PC-9 (cell line): ENCODE measurements at regions not wholly inside any gene's neighbourhood (a gene's known extent, or its start where the extent isn't known, plus 50 kb on each side); places are given as distances from the start of the nearest gene placed in this dataset.

Experiments used
- BruUV-seq: library from RNA; stranded (reverse); fragments of 400-500 nt; replicated peaks from 2 replicates; lab custom pipeline; 2021; lab: Mats Ljungman, UMichigan
- CTCF ChIA-PET: fragments of 300-600 bp; sonication (Branson Sonifier 250); formaldehyde crosslinking; loops from one replicate; lab custom pipeline; 2022; ENCODE audit warnings: antibody characterized with exemption; lab: Charles Lee
- POLR2A ChIA-PET: fragments of 300-600 bp; sonication (Branson Sonifier 250); formaldehyde crosslinking; loops from one replicate; lab custom pipeline; 2022; ENCODE audit warnings: antibody characterized with exemption; ENCODE audit not compliant: unreplicated experiment; lab: Charles Lee
- DNase-seq, 2 experiments: peaks; one replicate each; pipeline versions ENCODE4 v3.0.0 to v3.0.0-alpha.2; 2015 to 2022; ENCODE audit warnings: mixed read lengths in 1 of 2
- H2AFZ ChIP-seq: fragments of 200-600 bp; sonication (generic); 2 replicates; pipeline ENCODE4 v1.8.1; 2017; ENCODE audit warnings: antibody characterized with exemption
- H3F3A ChIP-seq: fragments of 200-600 bp; sonication (generic); 2 replicates; pipeline ENCODE4 v1.8.1; 2017; ENCODE audit warnings: antibody characterized with exemption, mild to moderate bottlenecking, low read depth; ENCODE audit not compliant: insufficient read depth
- H3K27ac ChIP-seq: fragments of 200-600 bp; sonication (generic); 2 replicates; pipeline ENCODE4 v1.6.1; 2016; ENCODE audit warnings: mixed run types
- H3K27me3 ChIP-seq: fragments of 200-600 bp; sonication (generic); 2 replicates; pipeline ENCODE4 v1.6.1; 2016; ENCODE audit warnings: low read depth, mixed run types; ENCODE audit not compliant: insufficient read depth
- H3K36me3 ChIP-seq: fragments of 200-600 bp; sonication (generic); 2 replicates; pipeline ENCODE4 v1.6.1; 2016; ENCODE audit warnings: low read depth, mixed run types
- H3K4me1 ChIP-seq: fragments of 200-600 bp; sonication (generic); replicated peaks from 2 replicates; pipeline ENCODE4 v1.6.1; 2016; ENCODE audit warnings: mixed run types; ENCODE audit not compliant: insufficient read depth
- H3K4me2 ChIP-seq: fragments of 200-600 bp; sonication (generic); 2 replicates; pipeline ENCODE4 v1.6.1; 2017; ENCODE audit warnings: mixed run types
- H3K4me3 ChIP-seq: fragments of 200-600 bp; sonication (generic); 2 replicates; pipeline ENCODE4 v1.6.1; 2016; ENCODE audit warnings: mixed run types
- H3K79me2 ChIP-seq: fragments of 200-600 bp; sonication (generic); 2 replicates; pipeline ENCODE4 v1.6.1; 2017; ENCODE audit warnings: low read depth, mixed run types
- H3K9me2 ChIP-seq: fragments of 200-600 bp; sonication (generic); 2 replicates; pipeline ENCODE4 v1.8.1; 2017; ENCODE audit warnings: mild to moderate bottlenecking; ENCODE audit not compliant: insufficient read depth
- H3K9me3 ChIP-seq: fragments of 200-600 bp; sonication (generic); 2 replicates; pipeline ENCODE4 v1.8.1; 2016; ENCODE audit warnings: low read depth; ENCODE audit not compliant: insufficient read depth
- H4K20me1 ChIP-seq: fragments of 200-600 bp; sonication (generic); 2 replicates; pipeline ENCODE4 v1.8.1; 2017; ENCODE audit not compliant: insufficient read depth
- EZH2 ChIP-seq: fragments of 200-600 bp; sonication (generic); IDR thresholded peaks from 2 replicates; pipeline ENCODE4 v1.8.0; 2017; ENCODE audit warnings: antibody characterized with exemption, low read depth
- intact Hi-C: fragments of 100-400 bp; cut with micrococcal nuclease; formaldehyde crosslinking; loops from one replicate; pipeline ENCODE4 v1.10.0; 2022; ENCODE audit not compliant: unreplicated experiment
- TF ChIP-seq, protein P1 (sequence below): fragments of 200-600 bp; sonication (generic); conservative IDR thresholded peaks from 2 replicates; pipeline ENCODE4 v1.6.1; 2017; ENCODE audit warnings: mixed run types, antibody characterized with exemption, mild to moderate bottlenecking, moderate library complexity

DNA sequence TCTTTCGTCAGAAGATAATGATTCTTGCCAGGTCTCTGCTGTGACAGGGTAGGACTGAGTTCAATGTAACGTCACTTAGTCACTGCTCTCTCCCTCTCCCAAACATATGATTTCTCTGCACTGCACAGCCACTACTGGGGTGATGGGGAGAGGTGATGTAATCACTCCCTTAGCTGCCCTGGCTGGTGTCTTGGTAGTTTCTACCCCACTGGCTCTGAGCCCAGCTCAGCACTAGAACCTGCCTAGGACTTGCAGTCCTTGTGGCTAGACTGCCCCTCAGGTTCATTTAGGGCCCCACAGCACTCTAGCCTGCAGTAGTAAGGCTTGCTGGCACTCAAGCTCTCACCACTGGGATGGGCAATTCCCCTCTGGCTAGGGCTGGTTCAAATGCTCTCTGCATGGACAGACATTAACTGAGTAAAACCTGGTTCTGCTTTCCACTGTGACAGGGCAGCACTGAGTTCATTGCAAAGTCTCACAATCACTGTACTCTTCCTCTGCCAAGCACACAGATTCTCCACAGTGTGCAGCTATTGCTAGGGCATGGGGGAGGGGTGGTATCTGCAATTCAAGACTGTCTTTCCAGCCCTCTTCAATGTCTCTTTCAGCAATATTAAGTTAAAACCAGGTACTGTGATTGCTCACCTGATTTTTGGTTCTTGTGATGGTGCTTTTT is 571.4 kb upstream of the FAT3 start:
- no peaks in the 10 kb centered on the region for H3F3A ChIP-seq
- H3K27me3 ChIP-seq, result no peaks in the 10 kb centered on the region
- CTCF ChIA-PET, result no interaction called here
- no peak for TF ChIP-seq EZH2
- TF ChIP-seq, protein P1, sequence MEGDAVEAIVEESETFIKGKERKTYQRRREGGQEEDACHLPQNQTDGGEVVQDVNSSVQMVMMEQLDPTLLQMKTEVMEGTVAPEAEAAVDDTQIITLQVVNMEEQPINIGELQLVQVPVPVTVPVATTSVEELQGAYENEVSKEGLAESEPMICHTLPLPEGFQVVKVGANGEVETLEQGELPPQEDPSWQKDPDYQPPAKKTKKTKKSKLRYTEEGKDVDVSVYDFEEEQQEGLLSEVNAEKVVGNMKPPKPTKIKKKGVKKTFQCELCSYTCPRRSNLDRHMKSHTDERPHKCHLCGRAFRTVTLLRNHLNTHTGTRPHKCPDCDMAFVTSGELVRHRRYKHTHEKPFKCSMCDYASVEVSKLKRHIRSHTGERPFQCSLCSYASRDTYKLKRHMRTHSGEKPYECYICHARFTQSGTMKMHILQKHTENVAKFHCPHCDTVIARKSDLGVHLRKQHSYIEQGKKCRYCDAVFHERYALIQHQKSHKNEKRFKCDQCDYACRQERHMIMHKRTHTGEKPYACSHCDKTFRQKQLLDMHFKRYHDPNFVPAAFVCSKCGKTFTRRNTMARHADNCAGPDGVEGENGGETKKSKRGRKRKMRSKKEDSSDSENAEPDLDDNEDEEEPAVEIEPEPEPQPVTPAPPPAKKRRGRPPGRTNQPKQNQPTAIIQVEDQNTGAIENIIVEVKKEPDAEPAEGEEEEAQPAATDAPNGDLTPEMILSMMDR, result no peak
- intact Hi-C loops, result no loop called here
- H4K20me1 ChIP-seq, result no peaks in the 10 kb centered on the region
- no peak for DNase-seq
- H2AFZ ChIP-seq, result no peak overlapping the region
- H3K9me2 ChIP-seq, result 0 out of 2 replicates have a peak, but pooled peaks cover 6% of the 10 kb centered on the region
- no peaks in the 10 kb centered on the region for H3K79me2 ChIP-seq
- H3K9me3 ChIP-seq, result no peaks in the 10 kb centered on the region
- no peaks in the 10 kb centered on the region for H3K36me3 ChIP-seq
- H3K4me1 ChIP-seq, result no peaks in the 10 kb centered on the region
- POLR2A ChIA-PET, result no interaction called here
- no peak overlapping the region for H3K4me2 ChIP-seq
- no peak overlapping the region for H3K27ac ChIP-seq
- no peak overlapping the region for H3K4me3 ChIP-seq
- BruUV-seq, result no TSS peak

DNA sequence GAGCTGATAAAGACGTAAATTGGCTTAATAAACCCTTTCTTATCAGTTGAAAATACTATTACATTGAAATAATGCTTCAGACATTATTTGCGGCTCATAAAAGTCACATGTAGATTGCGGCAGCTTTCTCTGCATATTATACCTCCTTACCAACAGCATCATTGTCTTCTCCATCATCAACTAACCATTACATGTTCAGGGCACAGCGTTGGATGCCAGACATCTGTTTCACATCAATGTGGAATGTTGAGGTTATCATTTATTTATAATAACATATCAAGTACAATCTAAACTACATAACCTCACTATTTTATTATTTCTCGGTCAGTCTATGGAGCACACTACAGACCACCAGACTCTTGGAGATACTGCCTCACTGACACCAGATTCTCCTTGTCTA is 573.8 kb upstream of the FAT3 start:
- intact Hi-C loops, result no loop called here
- Histone ChIP-seq H2AFZ (no peak overlapping the region), H3F3A (no peaks in the 10 kb centered on the region), H3K36me3 (no peaks in the 10 kb centered on the region), H3K4me2 (no peak overlapping the region), H4K20me1 (no peaks in the 10 kb centered on the region), H3K4me3 (no peak overlapping the region), H3K4me1 (no peaks in the 10 kb centered on the region), H3K27ac (no peak overlapping the region), H3K9me3 (no peaks in the 10 kb centered on the region), H3K9me2 (peaks cover 6% of the 10 kb centered on the region; the same call in 1 of the 2 replicates), H3K79me2 (no peaks in the 10 kb centered on the region), H3K27me3 (no peaks in the 10 kb centered on the region)
- ChIA-PET POLR2A (interaction anchor here (0.5 kb wide), 1 partner anchor 947 kb away, joined by 3 read pairs; no protein-coding TSS in a partner anchor), CTCF (no interaction called here)
- BruUV-seq, result no TSS peak
- no peak for DNase-seq
- TF ChIP-seq EZH2, result no peak
- TF ChIP-seq, protein P1, result no peak

DNA sequence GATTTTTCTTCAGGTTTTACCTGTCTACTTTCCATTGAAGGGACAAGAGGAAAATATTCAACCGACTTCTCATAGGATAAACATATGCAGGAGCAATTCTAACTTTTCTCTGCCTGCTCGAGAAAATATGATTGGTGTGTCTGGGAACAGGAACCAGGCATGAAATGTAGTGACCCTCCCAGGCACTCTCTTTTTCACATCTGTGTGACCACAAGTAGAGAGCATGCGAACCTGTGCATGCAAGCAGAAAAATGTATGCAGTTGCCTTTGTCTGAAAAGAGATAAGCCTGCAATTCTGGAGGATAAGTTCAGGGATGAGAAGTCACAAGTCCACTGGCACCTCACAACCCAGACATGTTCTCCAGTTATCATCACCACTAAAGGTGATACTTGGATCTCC is 583.5 kb upstream of the FAT3 start:
- Histone ChIP-seq H3K4me1 (no peaks in the 10 kb centered on the region), H3K27ac (no peak overlapping the region), H3K4me2 (no peak overlapping the region), H3K4me3 (no peak overlapping the region), H3K36me3 (no peaks in the 10 kb centered on the region), H3K9me2 (no peaks in the 10 kb centered on the region; the same call in 1 of the 2 replicates), H4K20me1 (no peaks in the 10 kb centered on the region), H2AFZ (no peak overlapping the region), H3F3A (no peaks in the 10 kb centered on the region), H3K79me2 (no peaks in the 10 kb centered on the region), H3K27me3 (no peaks in the 10 kb centered on the region), H3K9me3 (no peaks in the 10 kb centered on the region)
- no peak for TF ChIP-seq EZH2
- TF ChIP-seq, protein P1, result no peak
- no TSS peak for BruUV-seq
- ChIA-PET CTCF (no interaction called here), POLR2A (no interaction called here)
- no peak for DNase-seq
- intact Hi-C loops, result no loop called here
